H9 (cell line): ENCODE measurements at regions not wholly inside any gene's neighbourhood (a gene's known extent, or its start where the extent isn't known, plus 50 kb on each side); places are given as distances from the start of the nearest gene placed in this dataset.
A peak's percentile ranks its signal among the peaks of the same experiment; 100 is the strongest.

Experiments
- DNase-seq: peaks from one replicate; pipeline ENCODE4 v3.0.0-alpha.2; 2017
- H2AFZ ChIP-seq: one replicate; pipeline ENCODE4 v1.6.1; 2013; ENCODE audit warnings: mild to moderate bottlenecking, low read length, control low read depth, moderate library complexity
- H2AK5ac ChIP-seq: 2 replicates; pipeline ENCODE4 v1.6.1; 2013; ENCODE audit warnings: low read length, control low read depth, mixed read lengths; ENCODE audit not compliant: insufficient read length
- H2BK120ac ChIP-seq: one replicate; pipeline ENCODE4 v1.6.1; 2013; ENCODE audit warnings: low read depth, mild to moderate bottlenecking, low read length, control low read depth, inconsistent platforms; ENCODE audit not compliant: poor library complexity, severe bottlenecking
- H2BK12ac ChIP-seq: 2 replicates; pipeline ENCODE4 v1.6.1; 2013; ENCODE audit warnings: low read length, control low read depth, mixed read lengths, low read depth; ENCODE audit not compliant: insufficient read length
- H2BK15ac ChIP-seq: 2 replicates; pipeline ENCODE4 v1.6.1; 2013; ENCODE audit warnings: low read depth, low read length, control low read depth
- H2BK20ac ChIP-seq: one replicate; pipeline ENCODE4 v1.6.1; 2013; ENCODE audit warnings: low read depth, mild to moderate bottlenecking, low read length, control low read depth, inconsistent platforms; ENCODE audit not compliant: poor library complexity, severe bottlenecking
- H2BK5ac ChIP-seq: 2 replicates; pipeline ENCODE4 v1.6.1; 2013; ENCODE audit warnings: low read length, control low read depth, mixed read lengths; ENCODE audit not compliant: insufficient read length
- H3K14ac ChIP-seq: 2 replicates; pipeline ENCODE4 v1.6.1; 2013; ENCODE audit warnings: low read length, control low read depth; ENCODE audit not compliant: insufficient read depth
- H3K18ac ChIP-seq: 2 replicates; pipeline ENCODE4 v1.6.1; 2013; ENCODE audit warnings: low read depth, mild to moderate bottlenecking, mixed read lengths, low read length, control low read depth; ENCODE audit not compliant: insufficient read length
- H3K23ac ChIP-seq: 2 replicates; pipeline ENCODE4 v1.6.1; 2013; ENCODE audit warnings: low read length, control low read depth, mixed read lengths, low read depth; ENCODE audit not compliant: insufficient read length
- H3K23me2 ChIP-seq: 2 replicates; pipeline ENCODE4 v1.6.1; 2013; ENCODE audit warnings: low read depth, mild to moderate bottlenecking, mixed read lengths, low read length, control low read depth; ENCODE audit not compliant: insufficient read length, poor library complexity, severe bottlenecking
- H3K27ac ChIP-seq: 2 replicates; pipeline ENCODE4 v1.5.1; 2013; ENCODE audit warnings: low read length, control low read depth, mixed read lengths, low read depth; ENCODE audit not compliant: insufficient read length
- H3K27me3 ChIP-seq: 2 replicates; pipeline ENCODE4 v1.6.1; 2013; ENCODE audit warnings: low read length, control low read depth, inconsistent platforms; ENCODE audit not compliant: insufficient read depth
- H3K4ac ChIP-seq: 2 replicates; pipeline ENCODE4 v1.6.1; 2013; ENCODE audit warnings: low read depth, mild to moderate bottlenecking, control low read depth, inconsistent platforms, low read length, moderate library complexity
- H3K4me1 ChIP-seq: 2 replicates; pipeline ENCODE4 v1.6.1; 2013; ENCODE audit warnings: low read length, control low read depth, inconsistent platforms; ENCODE audit not compliant: insufficient read depth
- H3K4me2 ChIP-seq: 2 replicates; pipeline ENCODE4 v1.6.1; 2013; ENCODE audit warnings: low read length, control low read depth, mixed read lengths; ENCODE audit not compliant: insufficient read length, insufficient read depth
- H3K56ac ChIP-seq: 2 replicates; pipeline ENCODE4 v1.6.1; 2013; ENCODE audit warnings: low read depth, mild to moderate bottlenecking, mixed read lengths, low read length, control low read depth; ENCODE audit not compliant: insufficient read length
- H3K79me1 ChIP-seq: 2 replicates; pipeline ENCODE4 v1.6.1; 2013; ENCODE audit warnings: low read depth, mild to moderate bottlenecking, moderate library complexity, low read length, control low read depth, inconsistent platforms; ENCODE audit not compliant: insufficient read depth, poor library complexity, severe bottlenecking
- H3K79me2 ChIP-seq: 2 replicates; pipeline ENCODE4 v1.6.1; 2013; ENCODE audit warnings: low read length, control low read depth, inconsistent platforms; ENCODE audit not compliant: insufficient read depth
- H3K9ac ChIP-seq: 2 replicates; pipeline ENCODE4 v1.6.1; 2013; ENCODE audit warnings: low read length, control low read depth, mixed read lengths; ENCODE audit not compliant: insufficient read length; ENCODE audit errors: extremely low read depth
- H3K9me3 ChIP-seq: one replicate; pipeline ENCODE4 v1.6.1; 2013; ENCODE audit warnings: low read depth, low read length, inconsistent platforms; ENCODE audit not compliant: control insufficient read depth
- H3T11ph ChIP-seq: one replicate; pipeline ENCODE4 v1.6.1; 2013; ENCODE audit warnings: mild to moderate bottlenecking, low read length, control low read depth, inconsistent platforms
- H4K20me1 ChIP-seq: one replicate; pipeline ENCODE4 v1.6.1; 2013; ENCODE audit not compliant: control insufficient read depth, insufficient read length, insufficient read depth
- H4K5ac ChIP-seq: 2 replicates; pipeline ENCODE4 v1.6.1; 2013; ENCODE audit warnings: low read depth, mild to moderate bottlenecking, mixed read lengths, low read length, control low read depth; ENCODE audit not compliant: insufficient read length
- H4K8ac ChIP-seq: replicated peaks from 2 replicates; pipeline ENCODE4 v1.6.1; 2013; ENCODE audit warnings: low read length, control low read depth, mixed read lengths, low read depth; ENCODE audit not compliant: insufficient read length
- H4K91ac ChIP-seq: 2 replicates; pipeline ENCODE4 v1.6.1; 2013; ENCODE audit warnings: low read depth, mild to moderate bottlenecking, moderate library complexity, mixed read lengths, low read length, control low read depth; ENCODE audit not compliant: insufficient read length
- H3K27ac Mint-ChIP-seq, 3 experiments: 2 replicates in 2 of 3; 3 replicates in 1 of 3; pipeline ENCODE4 v1.8.0; 2020 to 2021; ENCODE audit warnings: mixed read lengths in 3 of 3, mild to moderate bottlenecking in 1 of 3, moderate library complexity in 1 of 3
- H3K27me3 Mint-ChIP-seq: 2 replicates; pipeline ENCODE4 v1.8.0; 2021; ENCODE audit warnings: low read depth, mild to moderate bottlenecking, moderate library complexity, mixed read lengths
- H3K36me3 Mint-ChIP-seq, 3 experiments: 2 replicates in 2 of 3; 3 replicates in 1 of 3; pipeline ENCODE4 v1.8.0; 2020 to 2021; ENCODE audit warnings: low read depth in 3 of 3, mixed read lengths in 3 of 3; ENCODE audit not compliant: insufficient read depth in 1 of 3
- H3K4me1 Mint-ChIP-seq, 2 experiments: 2 replicates each; pipeline ENCODE4 v1.8.0; 2020; ENCODE audit warnings: mixed read lengths in 2 of 2
- H3K4me3 Mint-ChIP-seq, 2 experiments: 2 replicates in 1 of 2; 3 replicates in 1 of 2; pipeline ENCODE4 v1.8.0; 2020 to 2021; ENCODE audit warnings: mild to moderate bottlenecking in 2 of 2, mixed read lengths in 2 of 2, moderate library complexity in 1 of 2
- H3K9me3 Mint-ChIP-seq, 2 experiments: 2 replicates in 1 of 2; 3 replicates in 1 of 2; pipeline ENCODE4 v1.8.0; 2020; ENCODE audit warnings: mild to moderate bottlenecking in 2 of 2, mixed read lengths in 2 of 2, moderate library complexity in 1 of 2
- CTCF ChIP-seq: fragments of 200-600 bp; sonication (generic); conservative IDR thresholded peaks from 3 replicates; pipeline ENCODE4 v1.8.0; 2021; ENCODE audit warnings: antibody characterized with exemption, mild to moderate bottlenecking
- WGBS: extraction: QIAGEN DNeasy Blood & Tissue Kit; methylation state at CpG from one replicate; pipeline ENCODE4 v1.1.7; 2013; ENCODE audit warnings: missing lambda C conversion rate, low lambda C conversion rate, mixed read lengths; ENCODE audit not compliant: insufficient read length; ENCODE audit errors: extremely low coverage; 5-methylcytosine and 5-hydroxymethylcytosine counted together

GRCh38 chr6:18585032-18585573 is 198.0 kb downstream of the RNF144B start:
- Histone ChIP-seq H2BK5ac (no peak overlapping the region), H3K23ac (no peak overlapping the region), H3K9me3 (no peaks in the 10 kb centered on the region), H3K4ac (no peak overlapping the region), H3K4me2 (no peak overlapping the region), H3K18ac (no peak overlapping the region), H4K91ac (no peak overlapping the region), H2AK5ac (no peak overlapping the region), H3K4me1 (no peaks in the 10 kb centered on the region), H3K23me2 (no peaks in the 10 kb centered on the region), H2BK20ac (no peak overlapping the region), H2AFZ (no peak overlapping the region), H3K27ac (no peak overlapping the region), H3K56ac (no peak overlapping the region), H3K9ac (no peak overlapping the region), H2BK12ac (no peak overlapping the region), H3T11ph (no peak overlapping the region), H2BK15ac (no peak overlapping the region), H4K5ac (no peak overlapping the region), H3K27me3 (no peaks in the 10 kb centered on the region), H4K20me1 (no peaks in the 10 kb centered on the region), H3K79me1 (no peaks in the 10 kb centered on the region), H4K8ac (no peak overlapping the region), H3K14ac (peak overlapping the region; percentile 42; the same call in 1 of the 2 replicates), H2BK120ac (no peak overlapping the region), H3K79me2 (no peaks in the 10 kb centered on the region)
- DNase-seq, result no peak
- no peak overlapping the region for H3K4me3 Mint-ChIP-seq
- H3K4me1 Mint-ChIP-seq, result peaks cover 4% of the 10 kb centered on the region in 2 experiments; a peak in 3 of 4 replicates
- TF ChIP-seq CTCF, result no peak
- no peaks in the 10 kb centered on the region for H3K27me3 Mint-ChIP-seq
- no peaks in the 10 kb centered on the region for H3K9me3 Mint-ChIP-seq
- H3K36me3 Mint-ChIP-seq, result no peaks in the 10 kb centered on the region
- H3K27ac Mint-ChIP-seq, result no peak overlapping the region
- no CpG with 5 or more reads among the region's 4 CpGs for WGBS
